ENCODE measurements at regions not wholly inside any gene's neighbourhood (a gene's known extent, or its start where the extent isn't known, plus 50 kb on each side); places are given as distances from the start of the nearest gene placed in this dataset.

- TF ChIP-seq POLR2A (IDR thresholded peaks at IDR 0.05) (no peak), CTCF (IDR thresholded peaks at IDR 0.05) (no peak)
Measured at GRCh38 chr5:61732796-61733195, 400.7 kb downstream of the ZSWIM6 start.

Measured in lower leg skin (tissue), 3 donors.